GM21529 (cell line): ENCODE measurements at regions not wholly inside any gene's neighbourhood (a gene's known extent, or its start where the extent isn't known, plus 50 kb on each side); places are given as distances from the start of the nearest gene placed in this dataset.

ENCODE experiments used
- ATAC-seq: cut with Tn5 transposase; IDR thresholded peaks from one replicate; pipeline ENCODE4 v1.9.1; 2021; ENCODE audit not compliant: unreplicated experiment

- no peak for ATAC-seq
Measured at GRCh38 chr5:15220642-15221173, 279.3 kb upstream of the FBXL7 start.

GRCh38 chr5:15215056-15215455, 284.9 kb upstream of the FBXL7 start:
- no peak for ATAC-seq

GRCh38 chr5:15214010-15214409, 286.0 kb upstream of the FBXL7 start:
- ATAC-seq, result no peak

GRCh38 chr5:15209053-15209762, 290.8 kb upstream of the FBXL7 start:
- ATAC-seq, result no peak

- ATAC-seq, result no peak
Measured at GRCh38 chr5:15206133-15206532, 293.8 kb upstream of the FBXL7 start.

- ATAC-seq, result no peak
Measured at GRCh38 chr5:15203376-15203775, 296.6 kb upstream of the FBXL7 start.

GRCh38 chr5:15191012-15191411, 309.0 kb upstream of the FBXL7 start:
- no peak for ATAC-seq

GRCh38 chr5:15183520-15183919, 311.9 kb upstream of the ANKH start:
- ATAC-seq, result no peak

- no peak for ATAC-seq
Measured at GRCh38 chr5:15170173-15170572, 298.6 kb upstream of the ANKH start.

- ATAC-seq, result no peak
Measured at GRCh38 chr5:15168358-15168757, 296.8 kb upstream of the ANKH start.

- ATAC-seq, result no peak
Measured at GRCh38 chr5:15160091-15160490, 288.5 kb upstream of the ANKH start.

- ATAC-seq, result no peak
Measured at GRCh38 chr5:15159606-15160005, 288.0 kb upstream of the ANKH start.

- ATAC-seq, result no peak
Measured at GRCh38 chr5:15142458-15142857, 270.9 kb upstream of the ANKH start.

GRCh38 chr5:15137414-15137813, 265.8 kb upstream of the ANKH start:
- no peak for ATAC-seq

GRCh38 chr5:15135661-15136060, 264.1 kb upstream of the ANKH start:
- ATAC-seq, result no peak

GRCh38 chr5:15133456-15133965, 261.9 kb upstream of the ANKH start:
- ATAC-seq, result no peak

- no peak for ATAC-seq
Measured at GRCh38 chr5:15132816-15133405, 261.3 kb upstream of the ANKH start.

- no peak for ATAC-seq
Measured at GRCh38 chr5:15131909-15132308, 260.3 kb upstream of the ANKH start.

- ATAC-seq, result no peak
Measured at GRCh38 chr5:15124871-15125568, 253.4 kb upstream of the ANKH start.

- no peak for ATAC-seq
Measured at GRCh38 chr5:15124461-15124860, 252.9 kb upstream of the ANKH start.

GRCh38 chr5:15117688-15118087, 246.1 kb upstream of the ANKH start:
- no peak for ATAC-seq

GRCh38 chr5:15116996-15117395, 245.4 kb upstream of the ANKH start:
- ATAC-seq, result no peak
